ENCODE measurements at regions not wholly inside any gene's neighbourhood (a gene's known extent, or its start where the extent isn't known, plus 50 kb on each side); places are given as distances from the start of the nearest gene placed in this dataset.
"Not testable (repeated sequence)": the region's sequence is repeated elsewhere in the genome, so short reads cannot be mapped to it uniquely, and the experiment has no call there.

- DNase-seq: no peak
- Histone ChIP-seq H3K36me3 (no peaks in the 10 kb centered on the region), H3K27ac (replicated peaks) (no peak overlapping the region), H3K9me3 (replicated peaks) (no peaks in the 10 kb centered on the region), H3K27me3 (ENCODE audit: low read depth) (peaks cover 38% of the 10 kb centered on the region), H3K4me1 (peaks cover 5% of the 10 kb centered on the region), H3K4me3 (peak overlapping the region; percentile 22)
- intact Hi-C loops (cut with micrococcal nuclease): no loop called here
- TF ChIP-seq CTCF (IDR thresholded peaks at IDR 0.05; ENCODE audit: borderline replicate concordance): no peak
Observed at GRCh38 chr7:67901808-67902480, 905.3 kb downstream of the TYW1 start.

GRCh38 chr7:67907792-67908191 is 911.2 kb downstream of the TYW1 start:
- intact Hi-C loops (cut with micrococcal nuclease): no loop called here
- DNase-seq: no peak
- H3K27ac ChIP-seq (replicated peaks): no peak overlapping the region
- no peaks in the 10 kb centered on the region for H3K4me1 ChIP-seq
- no peaks in the 10 kb centered on the region for H3K36me3 ChIP-seq
- H3K27me3 ChIP-seq (ENCODE audit: low read depth): peaks cover 37% of the 10 kb centered on the region
- no peak for TF ChIP-seq CTCF (IDR thresholded peaks at IDR 0.05; ENCODE audit: borderline replicate concordance)
- no peaks in the 10 kb centered on the region for H3K9me3 ChIP-seq (replicated peaks)
- no peak overlapping the region for H3K4me3 ChIP-seq

GRCh38 chr7:67912437-67912836 is 915.8 kb downstream of the TYW1 start:
- H3K4me1 ChIP-seq: no peaks in the 10 kb centered on the region
- TF ChIP-seq CTCF (IDR thresholded peaks at IDR 0.05; ENCODE audit: borderline replicate concordance): no peak
- DNase-seq: no peak
- no peaks in the 10 kb centered on the region for H3K9me3 ChIP-seq (replicated peaks)
- intact Hi-C loops (cut with micrococcal nuclease): no loop called here
- H3K27ac ChIP-seq (replicated peaks): no peak overlapping the region
- no peaks in the 10 kb centered on the region for H3K36me3 ChIP-seq
- no peak overlapping the region for H3K4me3 ChIP-seq
- H3K27me3 ChIP-seq (ENCODE audit: low read depth): peaks cover 51% of the 10 kb centered on the region

GRCh38 chr7:67913604-67914003 is 917.0 kb downstream of the TYW1 start:
- peaks cover 8% of the 10 kb centered on the region for H3K9me3 ChIP-seq (replicated peaks)
- no peaks in the 10 kb centered on the region for H3K4me1 ChIP-seq
- no peak for DNase-seq
- no peak overlapping the region for H3K27ac ChIP-seq (replicated peaks)
- peaks cover 53% of the 10 kb centered on the region for H3K27me3 ChIP-seq (ENCODE audit: low read depth)
- TF ChIP-seq CTCF (IDR thresholded peaks at IDR 0.05; ENCODE audit: borderline replicate concordance): no peak
- H3K36me3 ChIP-seq: no peaks in the 10 kb centered on the region
- intact Hi-C loops (cut with micrococcal nuclease): no loop called here
- no peak overlapping the region for H3K4me3 ChIP-seq

GRCh38 chr7:67916111-67916510 is 919.5 kb downstream of the TYW1 start:
- H3K36me3 ChIP-seq; H3K4me1 ChIP-seq; DNase-seq; intact Hi-C loops (cut with micrococcal nuclease); H3K27ac ChIP-seq (replicated peaks); H3K4me3 ChIP-seq: not testable (repeated sequence)
- H3K27me3 ChIP-seq (ENCODE audit: low read depth): peaks cover 53% of the 10 kb centered on the region
- peaks cover 10% of the 10 kb centered on the region for H3K9me3 ChIP-seq (replicated peaks)

- Histone ChIP-seq H3K4me1 (no peaks in the 10 kb centered on the region), H3K36me3 (no peaks in the 10 kb centered on the region), H3K27ac (replicated peaks) (no peak overlapping the region), H3K9me3 (replicated peaks) (peaks cover 10% of the 10 kb centered on the region), H3K4me3 (no peak overlapping the region), H3K27me3 (ENCODE audit: low read depth) (peaks cover 56% of the 10 kb centered on the region)
- TF ChIP-seq CTCF (IDR thresholded peaks at IDR 0.05; ENCODE audit: borderline replicate concordance): no peak
- DNase-seq: no peak
- intact Hi-C loops (cut with micrococcal nuclease): no loop called here
Observed at GRCh38 chr7:67916571-67917436, 920.2 kb downstream of the TYW1 start.
